H1 (cell line): ENCODE measurements at regions not wholly inside any gene's neighbourhood (a gene's known extent, or its start where the extent isn't known, plus 50 kb on each side); places are given as distances from the start of the nearest gene placed in this dataset.

Experiments used
- CTCF ChIA-PET: fragments of 300-600 bp; sonication (Branson Sonifier 250); formaldehyde crosslinking; loops from one replicate; lab custom pipeline; 2021; ENCODE audit not compliant: partially characterized antibody; lab: Charles Lee
- POLR2A ChIA-PET: fragments of 300-600 bp; sonication (Branson Sonifier 250); formaldehyde crosslinking; loops from one replicate; lab custom pipeline; 2021; ENCODE audit warnings: inconsistent platforms; ENCODE audit not compliant: partially characterized antibody; lab: Charles Lee
- DNase-seq, 2 experiments: peaks; one replicate each; pipeline versions ENCODE4 v3.0.0 to v3.0.0-alpha.2; 2010 to 2022; ENCODE audit warnings: low spot score in 2 of 2, low read depth in 1 of 2, mixed read lengths in 1 of 2
- FAIRE-seq: peaks from 2 replicates; lab custom pipeline; 2011; peaks lifted over from hg19 to GRCh38; lab: Jason Lieb, UNC
- H2AFZ ChIP-seq: 2 replicates; pipeline ENCODE4 v1.8.1; 2012; ENCODE audit warnings: low read length, inconsistent platforms
- H2AK5ac ChIP-seq: 2 replicates; pipeline ENCODE4 v1.6.1; 2013; ENCODE audit warnings: low read depth, low read length
- H2BK120ac ChIP-seq: replicated peaks from 2 replicates; pipeline ENCODE3; 2013; ENCODE audit warnings: low read depth, low read length, inconsistent platforms
- H2BK12ac ChIP-seq: 2 replicates; pipeline ENCODE4 v1.6.1; 2013; ENCODE audit warnings: low read depth, low read length
- H2BK15ac ChIP-seq: 2 replicates; pipeline ENCODE4 v1.6.1; 2013; ENCODE audit warnings: low read length
- H2BK20ac ChIP-seq: 2 replicates; pipeline ENCODE4 v1.6.1; 2013; ENCODE audit warnings: low read length
- H2BK5ac ChIP-seq: 2 replicates; pipeline ENCODE4 v1.6.1; 2013; ENCODE audit warnings: low read depth, low read length
- H3K14ac ChIP-seq: 2 replicates; pipeline ENCODE4 v1.6.1; 2013; ENCODE audit warnings: inconsistent platforms; ENCODE audit not compliant: insufficient read length
- H3K18ac ChIP-seq: 2 replicates; pipeline ENCODE4 v1.6.1; 2013; ENCODE audit warnings: low read length; ENCODE audit errors: extremely low read depth
- H3K23ac ChIP-seq: 2 replicates; pipeline ENCODE4 v1.6.1; 2013; ENCODE audit warnings: inconsistent platforms; ENCODE audit not compliant: insufficient read length
- H3K23me2 ChIP-seq: 2 replicates; pipeline ENCODE4 v1.6.1; 2013; ENCODE audit warnings: low read depth, low read length
- H3K27ac ChIP-seq: 2 replicates; pipeline ENCODE4 v1.6.1; 2011; ENCODE audit warnings: low read depth, low read length, inconsistent platforms
- H3K27me3 ChIP-seq, 4 experiments: replicated peaks in 1 of 4; 1 replicate in 1 of 4; 2 replicates in 3 of 4; pipeline versions ENCODE4 v1.6.1 to v1.8.1; 2011 to 2013; ENCODE audit warnings: low read length in 3 of 4, mild to moderate bottlenecking in 3 of 4, inconsistent platforms in 2 of 4, mixed read lengths in 2 of 4, moderate library complexity in 1 of 4; ENCODE audit not compliant: control insufficient read depth in 3 of 4, insufficient read depth in 3 of 4; ENCODE audit errors: extremely low read depth in 1 of 4
- H3K36me3 ChIP-seq, 4 experiments: 2 replicates each; pipeline versions ENCODE4 v1.6.1 to v1.8.1; 2011 to 2013; ENCODE audit warnings: mild to moderate bottlenecking in 4 of 4, low read length in 3 of 4, moderate library complexity in 2 of 4, control low read depth in 1 of 4, inconsistent platforms in 1 of 4; ENCODE audit not compliant: insufficient read depth in 4 of 4, control insufficient read depth in 2 of 4
- H3K4ac ChIP-seq: replicated peaks from 2 replicates; pipeline ENCODE3; 2013; ENCODE audit warnings: low read length, low read depth, mixed read lengths, inconsistent platforms; ENCODE audit not compliant: insufficient read length
- H3K4me1 ChIP-seq, 4 experiments: replicated peaks in 1 of 4; 1 replicate in 1 of 4; 2 replicates in 3 of 4; pipeline versions ENCODE4 v1.6.1 to v1.8.1; 2011 to 2013; ENCODE audit warnings: low read length in 3 of 4, inconsistent platforms in 2 of 4, mixed read lengths in 1 of 4; ENCODE audit not compliant: insufficient read depth in 4 of 4, control insufficient read depth in 3 of 4
- H3K4me2 ChIP-seq, 2 experiments: 2 replicates each; pipeline versions ENCODE4 v1.6.1 to v1.8.1; 2011 to 2013; ENCODE audit warnings: low read depth in 2 of 2, low read length in 2 of 2, control low read depth in 1 of 2, inconsistent platforms in 1 of 2, mild to moderate bottlenecking in 1 of 2; ENCODE audit not compliant: insufficient read depth in 1 of 2
- H3K4me3 ChIP-seq, 4 experiments: fragments of 200-600, 300-600 bp in 1 of 4; sonication (generic), shearing (Covaris generic), sonication (Bioruptor Twin) in 1 of 4; 2 replicates each; pipeline versions ENCODE4 v1.5.1 to v1.8.1; 2011 to 2016; ENCODE audit warnings: low read length in 4 of 4, low read depth in 3 of 4, control low read depth in 2 of 4, inconsistent platforms in 2 of 4, mild to moderate bottlenecking in 2 of 4, mixed read lengths in 1 of 4, moderate library complexity in 1 of 4; ENCODE audit not compliant: insufficient read depth in 2 of 4; ENCODE audit errors: extremely low read depth in 1 of 4
- H3K56ac ChIP-seq: replicated peaks from 2 replicates; pipeline ENCODE3; 2013; ENCODE audit warnings: low read depth, mild to moderate bottlenecking, mixed read lengths, low read length, inconsistent platforms; ENCODE audit not compliant: insufficient read length
- H3K79me1 ChIP-seq: 2 replicates; pipeline ENCODE4 v1.6.1; 2013; ENCODE audit warnings: low read depth, low read length, control low read depth
- H3K79me2 ChIP-seq, 2 experiments: 2 replicates each; pipeline versions ENCODE4 v1.6.1 to v1.8.1; 2012 to 2013; ENCODE audit warnings: low read length in 2 of 2, mild to moderate bottlenecking in 2 of 2, inconsistent platforms in 1 of 2; ENCODE audit not compliant: insufficient read depth in 2 of 2, control insufficient read depth in 1 of 2
- H3K9ac ChIP-seq, 4 experiments: replicated peaks in 1 of 4; 1 replicate in 1 of 4; 2 replicates in 3 of 4; pipeline versions ENCODE4 v1.6.1 to v1.8.1; 2011 to 2013; ENCODE audit warnings: low read depth in 3 of 4, low read length in 3 of 4, control low read depth in 2 of 4, mild to moderate bottlenecking in 2 of 4, moderate library complexity in 2 of 4, inconsistent platforms in 1 of 4; ENCODE audit errors: extremely low read depth in 1 of 4
- H3K9me3 ChIP-seq, 2 experiments: 2 replicates each; pipeline versions ENCODE4 v1.6.1 to v1.8.1; 2012 to 2013; ENCODE audit warnings: mild to moderate bottlenecking in 2 of 2, moderate library complexity in 2 of 2, control low read depth in 1 of 2, inconsistent platforms in 1 of 2, low read depth in 1 of 2, low read length in 1 of 2, mixed read lengths in 1 of 2; ENCODE audit not compliant: insufficient read depth in 2 of 2
- H4K20me1 ChIP-seq, 2 experiments: replicated peaks in 1 of 2; 2 replicates each; pipeline versions ENCODE3 to v1.8.1; 2011 to 2013; ENCODE audit warnings: inconsistent platforms in 2 of 2, low read length in 2 of 2, mild to moderate bottlenecking in 1 of 2; ENCODE audit not compliant: insufficient read depth in 2 of 2, control insufficient read depth in 1 of 2
- H4K5ac ChIP-seq: 2 replicates; pipeline ENCODE4 v1.6.1; 2013; ENCODE audit warnings: low read length, low read depth, mixed read lengths, inconsistent platforms; ENCODE audit not compliant: insufficient read length
- H4K8ac ChIP-seq: 2 replicates; pipeline ENCODE4 v1.8.0; 2013; ENCODE audit warnings: mild to moderate bottlenecking, moderate library complexity, low read length, inconsistent platforms; ENCODE audit not compliant: insufficient read depth; ENCODE audit errors: extremely low read depth
- H4K91ac ChIP-seq: replicated peaks from 2 replicates; pipeline ENCODE3; 2013; ENCODE audit warnings: low read length, mixed read lengths, inconsistent platforms; ENCODE audit not compliant: insufficient read length
- KDM1A ChIP-seq: fragments of 200-600, 300-600 bp; sonication (generic); IDR thresholded peaks from 2 replicates; pipeline ENCODE4 v1.7.1; 2016; ENCODE audit warnings: mild to moderate bottlenecking, low read length, borderline replicate concordance
- SP1 ChIP-seq: IDR thresholded peaks from 2 replicates; pipeline ENCODE4 v1.6.1; 2011; ENCODE audit warnings: low read depth, low read length
- WGBS, 2 experiments: shearing (Covaris generic) in 1 of 2; methylation state at CpG; one replicate each; pipeline versions ENCODE4 v1.1.6 to v1.1.7; 2013 to 2015; ENCODE audit warnings: low lambda C conversion rate in 2 of 2, mixed read lengths in 2 of 2, inconsistent platforms in 1 of 2, low coverage in 1 of 2, missing lambda C conversion rate in 1 of 2; ENCODE audit not compliant: insufficient replicate concordance in 2 of 2, insufficient coverage in 1 of 2, insufficient read length in 1 of 2; ENCODE audit errors: extremely low coverage in 1 of 2, missing lambda C conversion rate in 1 of 2; 5-methylcytosine and 5-hydroxymethylcytosine counted together

DNA sequence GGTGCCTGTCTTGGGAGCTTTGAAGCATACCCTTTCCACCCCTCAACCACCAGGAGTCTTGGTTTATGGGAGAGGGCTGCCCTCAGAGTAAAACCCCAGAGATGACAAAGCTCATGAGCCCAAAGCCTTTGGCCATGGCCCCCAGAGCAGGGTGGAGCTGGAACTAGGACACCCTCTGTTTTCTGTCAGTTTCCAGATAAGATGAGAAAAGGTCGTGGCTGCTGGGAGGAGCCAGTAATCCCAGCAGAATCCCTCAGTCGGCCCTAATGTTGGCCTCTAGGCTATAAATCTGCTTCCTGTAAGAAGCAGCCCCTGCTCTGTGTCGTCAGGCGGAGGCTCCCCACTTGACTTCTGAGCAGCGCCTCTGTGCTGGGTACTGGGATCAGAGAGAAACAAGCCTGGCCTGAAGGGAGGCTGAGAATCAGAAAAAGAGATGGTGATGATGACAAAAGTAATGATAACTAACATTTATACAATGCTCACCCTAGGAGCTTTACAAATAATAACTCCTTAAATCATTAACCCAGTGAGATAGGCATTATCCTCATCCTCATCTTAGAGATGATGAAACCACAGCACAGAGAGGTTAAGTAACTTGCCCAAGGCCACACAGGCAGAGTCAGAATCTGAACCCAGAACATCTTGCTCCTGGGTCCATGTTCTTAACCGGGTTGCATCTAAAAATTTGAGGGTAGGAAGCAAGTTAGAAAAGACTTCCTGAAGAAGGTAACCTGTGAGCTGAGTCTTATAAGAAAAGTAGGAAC is 471.4 kb downstream of the SOX6 start:
- Histone ChIP-seq H3K4me3 (no peak overlapping the region), H2BK120ac (no peak overlapping the region), H2AFZ (no peak overlapping the region), H3K56ac (no peak overlapping the region), H3K9ac (no peak overlapping the region), H4K5ac (no peak overlapping the region), H2BK12ac (no peak overlapping the region), H3K23ac (no peak overlapping the region), H3K4me1 (no peaks in the 10 kb centered on the region), H4K91ac (no peak overlapping the region), H2AK5ac (no peak overlapping the region), H3K4me2 (no peak overlapping the region), H2BK5ac (no peak overlapping the region), H3K23me2 (no peaks in the 10 kb centered on the region), H4K20me1 (no peaks in the 10 kb centered on the region), H3K9me3 (no peaks in the 10 kb centered on the region), H3K79me2 (no peaks in the 10 kb centered on the region), H3K14ac (no peak overlapping the region), H2BK15ac (no peak overlapping the region), H3K36me3 (no peaks in the 10 kb centered on the region), H3K79me1 (no peaks in the 10 kb centered on the region), H3K18ac (no peak overlapping the region), H2BK20ac (no peak overlapping the region), H3K27ac (no peak overlapping the region), H3K27me3 (no peaks in the 10 kb centered on the region), H3K4ac (no peak overlapping the region), H4K8ac (no peak overlapping the region)
- FAIRE-seq (no peak), DNase-seq (no peak)
- ChIA-PET POLR2A (no interaction called here), CTCF (interaction anchor here (0.9 to 1.8 kb wide), 2 partner anchors 9 to 13 kb away, joined by 3 to 9 read pairs; no protein-coding TSS in a partner anchor)
- 93% methylated on average over 6 of the region's 6 CpGs; no CpG with 5 or more reads in 1 of the 2 experiments for whole genome bisulfite sequencing, 2 experiments
- TF ChIP-seq KDM1A (peak; percentile 61; the same call in 1 of the 2 replicates), SP1 (no peak)
